DMS 273 (cell line): ENCODE measurements at regions not wholly inside any gene's neighbourhood (a gene's known extent, or its start where the extent isn't known, plus 50 kb on each side); places are given as distances from the start of the nearest gene placed in this dataset.

Source experiments
- DNase-seq: peaks from one replicate; lab custom pipeline; 2025; ENCODE audit not compliant: unreplicated experiment; lab: John Stamatoyannopoulos, UW

DNA sequence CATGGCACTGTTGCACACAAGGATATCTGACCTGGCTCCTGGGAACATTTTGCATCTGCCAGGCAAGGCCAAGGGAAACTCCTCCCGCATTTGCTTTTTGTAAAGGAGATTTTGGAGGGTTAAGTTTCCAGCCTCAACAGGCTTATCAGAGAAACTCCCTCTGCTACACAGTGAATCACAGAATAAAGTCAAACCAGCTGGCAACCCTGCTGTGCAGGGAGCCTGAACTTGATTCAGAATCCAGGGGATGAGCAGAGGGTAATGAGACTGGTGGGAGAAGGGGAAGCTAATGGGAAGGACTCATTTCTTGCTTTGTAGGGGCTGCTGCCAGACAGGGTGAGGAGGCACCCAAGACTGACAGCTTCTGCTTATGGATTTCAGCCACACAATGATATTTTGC lies 185.3 kb upstream of the ISX start:
- no peak for DNase-seq

DNA sequence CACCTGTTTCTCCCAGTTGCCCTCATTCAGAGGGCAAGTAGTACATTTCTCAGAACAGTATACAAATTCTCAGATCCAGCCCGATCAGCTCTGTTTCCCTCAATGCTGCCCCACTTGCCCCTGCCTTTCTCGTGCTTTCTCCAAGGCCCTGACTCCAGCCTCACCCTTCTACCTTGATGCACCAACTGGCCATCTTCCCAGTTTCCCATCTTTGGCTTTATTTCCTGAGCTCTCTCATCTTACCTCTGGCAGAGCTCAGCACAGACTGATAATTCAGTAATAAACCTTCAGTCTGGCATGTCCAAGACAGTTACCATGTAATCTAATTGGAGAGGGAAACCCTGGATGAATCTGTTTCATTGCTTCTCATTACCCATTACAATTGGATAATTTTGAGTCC lies 184.5 kb upstream of the ISX start:
- DNase-seq, result no peak

DNA sequence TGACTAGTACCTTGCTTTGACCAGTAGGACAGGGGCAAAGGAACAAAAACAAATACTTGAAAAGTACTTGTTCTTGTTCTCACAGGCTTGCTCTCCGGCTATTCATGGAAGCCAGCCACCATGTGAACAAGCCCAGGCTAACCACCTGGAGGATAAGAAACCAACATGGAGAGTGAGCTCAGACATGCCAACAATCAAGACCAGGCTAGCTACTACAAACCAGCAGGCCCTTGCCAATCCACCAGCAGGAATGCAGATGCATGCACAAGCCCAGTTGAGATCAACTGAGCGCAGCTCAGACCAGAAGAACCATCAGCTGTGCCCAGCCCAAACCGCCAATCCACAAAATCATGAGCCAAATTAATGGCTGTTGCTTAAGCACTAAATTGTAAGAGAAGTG lies 180.1 kb upstream of the ISX start:
- no peak for DNase-seq

DNA sequence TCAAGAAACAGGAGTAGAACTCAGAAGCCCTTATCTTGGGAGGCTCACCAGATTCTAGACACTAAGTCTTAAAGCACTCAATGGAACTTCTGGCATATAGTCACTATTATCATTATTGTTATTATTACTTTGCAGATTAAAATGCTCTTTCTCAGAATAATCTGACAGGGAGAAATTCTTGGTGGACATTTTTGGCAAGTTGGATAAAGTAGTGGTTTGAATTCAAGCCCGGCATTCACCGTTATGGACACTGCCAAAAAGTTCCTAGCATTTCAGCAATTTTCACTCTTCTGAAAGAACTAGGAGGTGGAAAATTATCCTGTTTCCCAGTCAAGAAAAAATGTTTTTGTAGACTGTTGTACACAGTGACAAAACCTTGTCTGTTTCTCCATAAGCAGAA lies 179.6 kb upstream of the ISX start:
- no peak for DNase-seq

DNA sequence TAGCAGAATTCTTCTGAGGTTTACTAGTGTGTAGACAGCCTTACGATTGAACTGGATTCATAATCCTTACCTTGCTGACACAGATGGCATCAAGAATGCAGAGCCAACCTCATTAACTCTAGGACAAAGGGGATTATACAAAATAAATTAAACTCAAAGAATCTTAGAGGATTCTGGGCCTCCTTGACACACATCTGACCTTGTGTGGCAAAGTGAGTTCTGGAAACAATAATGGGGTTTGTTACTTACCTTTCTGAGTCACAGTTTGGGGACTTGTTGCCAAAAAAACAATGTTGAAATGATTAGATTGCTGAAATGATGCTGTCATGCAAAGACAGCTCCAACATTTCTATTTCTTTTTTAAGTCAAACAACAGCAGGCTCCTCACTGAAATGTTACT lies 179.1 kb upstream of the ISX start:
- no peak for DNase-seq

DNA sequence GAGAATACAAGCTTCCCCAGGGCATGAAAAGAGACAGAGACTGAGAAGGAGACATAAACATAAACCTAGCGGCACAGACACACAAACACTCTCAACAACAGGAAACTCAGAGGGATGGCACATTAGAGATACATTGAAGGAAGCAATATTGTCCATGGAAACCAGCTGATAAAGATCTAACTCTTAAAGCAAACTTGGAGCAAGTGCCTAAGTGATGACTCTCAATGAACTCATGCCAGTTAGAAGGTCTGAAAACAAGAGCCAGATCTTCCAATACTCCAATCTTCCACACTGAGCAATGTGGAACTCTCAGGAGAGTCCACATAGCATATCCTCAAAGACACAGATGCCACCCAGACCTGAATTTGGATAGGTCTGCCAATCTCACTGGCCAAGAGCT lies 168.8 kb upstream of the ISX start:
- no peak for DNase-seq

DNA sequence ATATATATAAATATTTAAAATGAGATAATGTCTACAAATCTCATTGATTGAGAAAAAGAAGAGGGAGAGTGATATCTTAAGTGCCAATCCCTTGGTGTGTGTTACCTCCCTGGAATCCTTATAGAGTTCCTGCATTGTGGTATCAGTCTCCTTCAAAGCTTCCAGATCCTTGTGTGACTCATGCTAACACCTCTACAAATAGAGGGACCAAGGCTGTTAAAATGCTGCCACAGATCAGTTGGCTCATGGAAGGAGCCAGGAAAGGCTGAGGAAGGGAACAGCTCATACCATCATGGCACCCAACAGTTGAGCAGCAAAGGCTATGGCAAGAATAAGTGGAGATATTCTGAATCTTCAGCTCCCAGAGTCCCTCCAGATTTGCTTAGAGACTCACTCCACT lies 163.6 kb upstream of the ISX start:
- DNase-seq, result no peak

DNA sequence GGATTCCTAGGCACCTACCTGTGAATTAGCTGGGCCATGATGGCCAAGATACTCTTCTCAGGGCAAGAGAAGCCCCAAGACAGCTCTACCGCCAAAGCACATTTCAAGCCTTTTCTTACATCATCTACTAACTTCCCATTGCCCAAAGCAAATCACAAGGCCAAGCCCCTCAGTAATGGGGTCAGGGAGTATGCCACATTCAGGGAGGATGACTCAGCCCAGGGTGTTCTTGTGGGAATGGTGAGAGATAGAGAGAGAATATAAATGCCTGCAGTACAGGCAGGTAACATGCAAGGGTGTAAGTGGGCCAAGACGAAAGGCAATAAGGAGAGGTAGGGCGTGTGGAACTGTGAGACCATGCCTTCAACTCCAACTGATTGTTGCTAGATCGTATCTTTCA lies 162.5 kb upstream of the ISX start:
- DNase-seq, result no peak

DNA sequence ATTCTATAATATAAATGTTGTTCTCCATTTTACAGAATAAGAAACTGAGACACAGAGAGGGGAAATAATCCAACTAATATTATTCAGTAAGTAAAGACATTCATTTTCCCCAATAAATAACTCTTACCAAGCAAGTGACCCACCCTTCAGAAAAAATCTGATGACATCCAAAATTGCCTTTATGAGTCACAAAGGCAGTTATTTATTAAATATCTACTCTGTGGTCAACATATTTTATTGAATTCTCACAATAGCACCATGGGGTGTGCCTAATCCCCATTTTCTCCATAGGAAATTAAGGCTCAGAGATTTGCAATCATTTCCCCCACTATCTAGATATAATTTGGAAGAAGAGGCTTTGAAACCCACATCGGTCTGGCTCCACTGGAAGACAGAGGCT lies 161.5 kb upstream of the ISX start:
- DNase-seq, result no peak

DNA sequence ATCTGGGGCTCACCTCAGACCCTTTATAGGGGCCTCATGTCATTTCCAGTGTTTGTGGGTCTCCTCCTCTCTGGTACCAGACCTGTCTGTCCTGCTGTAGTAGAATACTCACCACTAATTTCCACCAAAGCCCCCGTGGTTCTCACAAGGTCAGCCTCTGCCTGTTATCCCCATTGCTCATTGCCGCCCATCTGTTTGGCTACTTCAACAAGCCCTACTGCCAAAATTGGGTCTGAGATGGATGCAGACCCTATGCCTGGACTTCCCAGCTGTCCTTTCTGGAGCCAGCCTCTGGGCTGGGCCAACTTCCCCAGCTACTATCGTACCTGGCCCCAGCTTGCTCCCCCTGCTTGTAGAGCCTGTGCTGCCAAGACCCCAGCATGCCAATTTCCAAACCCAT lies 152.1 kb upstream of the ISX start:
- DNase-seq, result no peak

DNA sequence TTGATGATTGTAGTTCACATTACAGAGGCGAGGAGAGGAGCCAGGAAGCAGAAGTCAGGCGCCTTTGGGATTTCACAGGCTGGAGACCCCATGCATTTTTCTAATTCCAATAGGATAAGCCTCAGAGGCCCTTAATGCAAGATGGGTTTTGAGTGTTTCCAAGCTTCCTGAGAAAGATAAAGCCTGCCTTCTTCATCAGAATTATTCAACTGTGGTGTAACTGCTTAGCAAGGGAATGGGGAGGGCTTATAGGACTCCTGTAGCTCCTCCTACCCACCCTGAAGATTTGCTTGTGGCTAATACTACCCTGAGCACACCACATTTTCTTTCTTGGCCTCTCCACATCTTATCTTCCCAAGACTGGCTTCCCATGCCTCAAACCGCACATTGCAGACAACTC lies 151.1 kb upstream of the ISX start:
- DNase-seq, result no peak

DNA sequence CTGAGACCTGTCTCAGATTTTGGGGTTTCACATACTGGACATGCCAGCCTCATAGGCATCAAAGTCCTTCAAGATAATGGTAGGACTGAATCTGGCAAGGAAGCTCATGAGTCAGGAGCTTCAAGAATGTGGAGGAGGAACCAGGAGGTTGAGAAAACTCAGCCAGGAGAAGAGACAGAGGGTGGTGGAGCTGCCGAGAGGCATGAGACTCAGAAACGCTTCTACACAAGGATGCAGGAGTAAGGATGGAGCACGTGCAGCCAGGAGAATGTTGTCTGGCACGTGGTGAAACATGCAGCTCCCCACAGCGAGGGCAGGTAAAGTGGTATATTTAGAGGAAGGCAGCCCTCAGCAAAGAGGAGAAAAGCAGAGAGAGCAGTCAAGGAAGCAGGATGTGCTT lies 148.7 kb upstream of the ISX start:
- no peak for DNase-seq

DNA sequence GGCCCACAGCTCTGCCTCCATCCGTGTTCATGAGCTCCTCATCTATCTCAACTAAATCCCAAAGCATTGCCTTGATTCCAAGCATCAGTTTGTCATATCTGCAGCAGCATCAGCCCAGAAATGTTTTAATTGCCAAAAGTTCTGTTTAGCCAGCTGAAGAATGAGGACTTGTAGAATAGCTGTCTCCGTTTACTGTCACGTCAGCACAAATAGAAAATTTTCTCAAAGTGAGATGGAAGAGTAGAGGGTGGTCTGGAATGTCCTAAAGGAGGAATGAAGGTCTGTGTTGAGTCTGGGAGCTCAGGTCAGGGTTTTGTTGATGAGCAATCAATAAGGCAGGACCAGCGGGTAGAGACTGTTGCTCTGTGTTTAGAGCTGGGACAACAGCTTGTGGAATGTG lies 134.9 kb upstream of the ISX start:
- DNase-seq, result no peak

DNA sequence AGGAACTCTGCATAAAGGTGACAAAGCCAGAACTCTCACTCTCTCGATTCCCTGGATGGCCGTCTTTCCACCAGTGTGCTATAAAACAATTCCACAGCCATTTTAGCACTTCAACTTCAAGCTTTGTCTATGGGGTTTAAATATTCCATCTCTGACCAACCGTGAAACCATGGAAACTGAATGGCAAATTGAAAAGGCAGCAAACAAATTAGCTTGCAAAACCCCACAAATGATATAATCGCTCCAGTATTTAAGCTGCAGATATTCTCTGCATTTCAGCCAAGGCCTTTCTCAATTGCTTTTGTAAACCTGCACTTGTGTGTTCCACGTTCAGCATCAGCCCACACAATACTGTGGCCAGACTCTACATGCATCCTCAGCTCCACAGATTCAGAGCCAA lies 131.7 kb upstream of the ISX start:
- no peak for DNase-seq

DNA sequence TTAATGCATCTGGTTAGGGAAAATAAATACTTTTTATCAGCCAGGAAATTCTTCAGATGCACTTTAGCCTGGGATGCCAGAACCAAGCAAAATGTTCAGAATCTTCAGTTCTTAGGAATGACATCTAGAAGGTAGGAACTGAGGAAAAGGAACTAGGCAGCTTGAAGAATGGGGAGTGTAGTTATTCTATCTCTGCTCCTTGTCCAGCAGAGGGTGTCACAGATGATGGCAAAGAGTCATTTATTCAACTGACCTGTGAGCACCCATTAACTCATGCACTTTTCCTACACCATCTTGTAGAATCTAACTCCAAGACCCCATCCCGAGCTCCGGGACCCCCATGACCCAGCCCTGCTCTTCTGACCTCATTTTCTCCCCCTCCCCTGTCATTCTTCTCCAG lies 122.1 kb upstream of the ISX start:
- DNase-seq, result no peak

DNA sequence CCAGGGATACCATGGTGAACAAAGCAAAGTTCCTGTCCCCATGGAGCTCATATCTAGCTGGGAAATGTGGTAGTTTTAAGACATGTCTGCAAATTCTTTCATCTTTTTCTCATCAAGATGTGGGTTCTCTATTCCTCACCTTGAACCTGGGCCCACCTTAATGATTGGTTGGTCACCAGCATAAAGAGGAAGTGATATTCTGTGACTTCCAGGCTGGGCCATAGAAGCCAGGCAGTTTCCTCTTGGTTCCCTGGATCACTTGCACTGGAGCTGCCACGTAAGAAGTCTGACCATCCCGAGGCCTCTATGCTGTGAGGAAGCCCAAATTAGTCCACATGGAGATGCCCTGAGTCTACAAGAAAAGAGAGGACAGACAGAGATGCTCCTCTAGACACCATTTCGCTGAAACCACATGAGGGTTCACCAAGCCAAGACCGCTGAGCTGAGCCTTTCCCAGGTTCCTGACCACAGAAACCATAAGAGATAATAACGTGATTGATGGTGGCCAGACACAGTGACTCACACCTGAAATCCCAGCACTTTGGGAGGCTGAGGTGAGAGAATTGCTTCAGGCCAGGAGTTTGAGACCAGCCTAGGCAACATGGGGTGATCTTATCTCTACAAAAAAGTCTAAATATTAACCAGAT lies 119.5 kb upstream of the ISX start:
- DNase-seq, result no peak

DNA sequence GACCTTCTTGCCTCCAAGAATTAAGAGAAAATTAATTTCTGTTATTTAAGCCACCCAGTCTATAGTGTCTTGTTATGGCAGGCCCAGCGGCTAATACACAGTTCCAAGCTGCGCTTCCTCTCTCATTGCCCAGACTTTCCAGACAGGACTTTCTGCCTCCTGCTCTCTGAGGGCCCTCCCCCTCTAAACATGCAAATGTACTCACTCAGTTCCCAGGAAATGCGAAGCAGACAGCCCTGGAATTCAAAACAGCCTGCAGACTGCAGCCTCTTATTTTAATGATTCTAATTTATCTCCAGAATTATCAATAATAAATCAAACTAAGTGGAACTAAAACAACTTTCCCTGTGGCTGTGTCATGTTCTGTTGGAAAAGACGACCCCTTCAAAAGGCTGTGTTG lies 115.5 kb upstream of the ISX start:
- DNase-seq, result no peak

DNA sequence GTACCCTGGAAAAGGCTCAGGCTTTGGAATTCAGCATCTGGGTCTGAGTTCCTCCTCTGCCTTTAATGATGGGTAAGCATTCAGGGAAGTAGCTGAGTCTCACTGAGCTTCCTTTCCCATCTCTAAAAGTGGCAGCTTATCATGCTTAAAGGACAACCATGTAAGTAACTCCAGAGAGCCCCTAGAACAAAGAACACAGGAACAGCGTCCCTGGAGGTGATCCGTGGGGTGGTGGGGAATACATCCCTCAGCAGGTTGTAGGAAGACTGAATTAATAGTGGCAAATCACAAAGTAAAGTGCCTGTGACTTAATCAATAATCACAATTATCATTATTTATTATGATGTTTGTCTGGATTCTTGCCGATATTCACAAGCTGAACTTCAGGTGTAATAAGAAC lies 114.7 kb upstream of the ISX start:
- no peak for DNase-seq

DNA sequence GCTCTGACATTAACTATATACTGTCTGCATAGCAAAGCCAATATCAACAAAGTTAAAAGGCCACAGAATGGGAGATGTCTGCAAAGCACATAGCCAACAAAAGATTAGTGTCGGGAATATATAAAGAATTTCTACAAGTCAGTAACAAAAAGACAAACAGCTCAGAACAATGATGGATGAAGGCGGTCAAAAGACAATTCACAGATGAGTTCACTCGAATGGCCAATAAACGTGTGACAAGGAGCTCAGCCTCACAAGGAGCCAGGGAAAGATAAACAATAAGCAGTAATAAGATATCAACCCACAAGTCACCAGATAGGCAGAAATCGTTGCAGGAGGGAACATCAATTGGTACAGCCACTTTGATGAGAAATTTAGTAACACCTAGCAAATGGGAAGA lies 106.0 kb upstream of the ISX start:
- no peak for DNase-seq

DNA sequence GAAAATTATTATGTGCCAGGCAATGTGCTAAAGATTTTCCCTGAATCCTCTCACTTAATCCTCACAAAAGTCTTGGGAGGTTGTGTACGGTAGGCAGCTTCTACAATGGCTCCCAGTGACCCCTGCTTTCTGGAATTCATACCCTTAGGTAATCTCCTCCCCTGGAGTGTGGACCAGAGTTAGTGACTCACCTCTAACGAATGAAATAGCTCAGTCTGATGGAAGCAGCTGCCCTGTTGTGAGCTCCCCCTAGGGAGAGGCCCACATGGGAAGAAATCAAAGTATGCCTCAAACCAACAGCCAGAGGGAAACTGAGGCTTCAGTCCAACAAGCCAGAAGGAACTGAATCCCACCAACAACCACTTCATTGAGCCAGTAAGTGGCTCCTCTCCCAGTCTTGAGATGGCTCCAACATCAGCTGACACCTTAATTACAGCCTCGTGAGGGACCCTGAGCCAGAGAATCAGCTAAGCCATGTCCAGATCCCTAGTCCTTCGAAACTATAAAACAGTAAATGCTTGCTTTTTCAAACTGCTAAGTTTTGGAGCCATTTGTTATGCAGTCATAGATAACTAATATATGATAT lies 98.9 kb upstream of the ISX start:
- no peak for DNase-seq

DNA sequence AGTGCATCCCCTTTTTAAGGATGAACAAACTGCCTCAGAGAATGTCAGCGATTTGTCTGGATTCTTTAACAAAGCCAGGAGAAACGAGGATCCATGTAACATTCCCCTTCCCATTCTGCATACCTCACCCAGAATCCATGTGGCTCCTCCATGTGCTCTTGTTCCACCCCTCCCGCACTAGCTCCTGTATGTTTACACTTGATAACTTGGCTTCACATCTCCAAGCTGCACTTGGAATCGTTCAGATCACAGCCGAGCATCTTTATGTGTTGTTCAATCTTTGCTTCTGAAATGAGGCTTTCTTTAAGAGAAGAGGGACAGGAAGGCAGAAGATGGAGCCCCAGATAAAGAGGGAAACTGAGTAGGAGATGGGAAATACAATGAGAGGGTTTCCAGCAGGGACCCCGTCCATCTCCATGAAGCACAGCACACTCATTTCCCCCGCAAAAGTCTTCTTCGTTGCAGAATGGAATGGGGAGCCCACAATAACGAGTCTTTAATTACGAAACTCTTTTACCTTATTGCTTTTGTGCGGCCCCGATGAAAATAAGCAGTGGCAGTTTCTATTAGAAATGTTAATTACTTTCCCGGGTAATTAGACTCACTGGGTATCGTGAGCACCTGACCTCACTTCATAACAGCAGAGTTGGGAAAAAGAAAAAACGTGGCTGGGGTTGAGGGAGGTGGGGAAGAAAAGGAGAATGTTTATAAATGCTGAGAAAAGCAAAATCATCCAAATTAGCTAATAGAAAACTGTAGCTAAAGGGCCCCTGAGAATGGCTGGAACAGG lies 96.8 kb upstream of the ISX start:
- DNase-seq, result no peak

DNA sequence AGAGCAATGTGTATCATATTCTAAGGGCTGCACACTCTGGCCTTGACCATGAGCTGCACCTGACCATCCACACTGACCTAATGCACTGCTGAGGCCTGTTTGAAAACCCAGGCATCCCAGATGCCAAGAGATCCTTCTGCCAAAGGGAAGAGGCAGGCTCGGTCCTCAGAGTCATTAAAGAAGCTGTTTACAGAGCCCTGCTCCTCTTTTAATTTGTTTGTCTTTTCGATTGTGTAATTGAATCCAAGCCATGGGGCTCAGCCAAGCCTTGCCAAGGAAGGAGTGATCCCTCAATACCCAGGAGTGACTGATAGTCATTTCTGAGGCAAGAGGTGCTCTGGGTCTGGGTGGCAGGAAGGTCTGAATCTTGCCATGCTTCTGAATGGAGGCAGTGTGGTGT lies 94.5 kb upstream of the ISX start:
- DNase-seq, result no peak
